Liver (tissue), 3 donors: ENCODE measurements at regions not wholly inside any gene's neighbourhood (a gene's known extent, or its start where the extent isn't known, plus 50 kb on each side); places are given as distances from the start of the nearest gene placed in this dataset.
"Not testable (repeated sequence)": the region's sequence is repeated elsewhere in the genome, so short reads cannot be mapped to it uniquely, and the experiment has no call there.

Source experiments
- CTCF ChIP-seq: fragments of 150-350 bp; IDR thresholded peaks from 2 replicates; pipeline ENCODE4 v1.5.1; 2017; ENCODE audit warnings: improper control_type of control experiment, low read depth, low read length; ENCODE audit not compliant: missing input control
- EGR1 ChIP-seq, 2 donors: IDR thresholded peaks; 2 replicates each; pipeline ENCODE4 v1.6.1; 2016 to 2018; ENCODE audit warnings: antibody characterized with exemption in 2 of 2, low read depth in 2 of 2
- MAX ChIP-seq: IDR thresholded peaks from 2 replicates; pipeline ENCODE4 v1.6.1; 2016; ENCODE audit warnings: antibody characterized with exemption
- RAD21 ChIP-seq, 2 donors: IDR thresholded peaks; 2 replicates each; pipeline ENCODE4 v1.6.1; 2016; ENCODE audit warnings: antibody characterized with exemption in 2 of 2, mild to moderate bottlenecking in 2 of 2
- REST ChIP-seq: IDR thresholded peaks from 2 replicates; pipeline ENCODE4 v1.6.1; 2016; ENCODE audit warnings: antibody characterized with exemption, mild to moderate bottlenecking
- TAF1 ChIP-seq: conservative IDR thresholded peaks from 2 replicates; pipeline ENCODE4 v1.6.1; 2016; ENCODE audit warnings: antibody characterized with exemption, mild to moderate bottlenecking
- donor health status: healthy.
- donor health status: healthy.

- not testable (repeated sequence) for TF ChIP-seq RAD21 (IDR thresholded peaks at IDR 0.05); CTCF; MAX; TAF1; REST; EGR1 (IDR thresholded peaks at IDR 0.05; ENCODE audit: low read depth in 2 of 2)
Measured at GRCh38 chr5:34180940-34181614, 138.1 kb upstream of the C1QTNF3 start.
